CD1c-positive myeloid dendritic cell (primary cell): ENCODE measurements at regions not wholly inside any gene's neighbourhood (a gene's known extent, or its start where the extent isn't known, plus 50 kb on each side); places are given as distances from the start of the nearest gene placed in this dataset.
A peak's percentile ranks its signal among the peaks of the same experiment; 100 is the strongest.
"Not testable (repeated sequence)": the region's sequence is repeated elsewhere in the genome, so short reads cannot be mapped to it uniquely, and the experiment has no call there.

ENCODE experiments used
- DNase-seq: peaks from one replicate; pipeline ENCODE4 v3.0.0-alpha.2; 2016; ENCODE audit errors: extremely low spot score

DNA sequence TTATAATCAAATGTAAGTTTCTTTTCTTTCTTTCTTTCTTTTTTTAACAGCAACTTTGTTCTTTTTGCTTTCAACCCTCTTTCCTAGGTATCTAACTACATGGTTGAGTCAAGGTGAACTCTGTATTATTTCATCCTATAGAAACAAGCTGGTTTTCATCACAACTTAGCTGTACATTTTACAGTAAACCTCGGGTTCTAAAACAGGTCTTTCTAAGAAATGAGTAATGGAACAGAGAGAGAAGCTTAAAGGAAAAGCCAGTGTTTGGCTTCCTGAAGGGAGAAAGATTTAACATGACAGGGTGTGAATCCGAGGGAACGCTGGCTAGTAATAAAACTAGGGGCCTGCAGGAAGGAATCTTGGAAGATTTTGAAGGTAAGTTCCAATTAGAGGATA lies 143.4 kb upstream of the ITGB1 start:
- DNase-seq: no peak

DNA sequence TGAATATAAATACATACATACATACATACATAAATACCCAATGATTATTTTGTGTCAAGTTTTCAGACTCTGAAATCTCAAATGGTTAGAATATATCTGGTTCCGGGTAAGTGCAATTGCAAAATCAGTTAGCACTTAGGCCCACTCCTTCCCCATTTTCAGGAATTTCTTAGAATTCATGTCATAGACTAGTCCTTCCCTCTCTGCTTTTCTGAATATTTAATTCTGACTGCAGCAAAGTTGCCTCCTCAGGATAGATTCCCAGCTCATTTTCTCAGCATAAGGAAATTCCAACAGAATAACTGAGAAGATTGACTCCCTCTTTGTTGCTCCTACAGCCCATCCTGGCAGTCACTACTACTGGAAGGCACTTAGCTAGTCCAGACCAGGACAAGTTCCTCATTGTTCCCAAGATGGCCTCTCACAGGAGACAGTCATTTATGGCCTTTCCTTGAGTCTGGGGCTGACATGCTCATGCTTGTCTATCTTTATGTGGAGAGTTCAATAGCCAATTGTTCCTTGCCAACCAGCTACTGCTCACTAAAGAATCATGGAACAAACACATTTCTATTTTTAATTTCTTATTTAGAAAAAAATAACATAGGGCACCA lies 142.9 kb upstream of the ITGB1 start:
- peak; percentile 41 for DNase-seq

DNA sequence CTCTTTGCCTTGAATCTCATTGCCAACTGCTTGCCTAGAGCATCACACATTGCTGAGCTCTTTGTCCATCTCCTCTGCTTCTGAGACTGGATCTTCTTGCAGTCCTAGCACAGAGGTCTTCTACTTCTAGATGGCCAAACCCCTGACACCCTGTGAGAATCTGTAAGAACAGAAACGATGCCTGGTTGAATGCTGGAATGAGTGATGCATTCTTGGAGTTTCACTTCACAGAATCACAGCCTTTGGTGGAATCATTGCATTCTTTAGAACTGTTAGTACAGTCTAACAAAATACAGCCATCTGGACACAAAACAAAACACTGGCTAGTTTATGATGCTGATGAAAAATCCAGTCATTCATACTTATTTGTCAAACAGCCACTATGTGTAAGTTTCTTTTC lies 141.7 kb upstream of the ITGB1 start:
- no peak for DNase-seq

DNA sequence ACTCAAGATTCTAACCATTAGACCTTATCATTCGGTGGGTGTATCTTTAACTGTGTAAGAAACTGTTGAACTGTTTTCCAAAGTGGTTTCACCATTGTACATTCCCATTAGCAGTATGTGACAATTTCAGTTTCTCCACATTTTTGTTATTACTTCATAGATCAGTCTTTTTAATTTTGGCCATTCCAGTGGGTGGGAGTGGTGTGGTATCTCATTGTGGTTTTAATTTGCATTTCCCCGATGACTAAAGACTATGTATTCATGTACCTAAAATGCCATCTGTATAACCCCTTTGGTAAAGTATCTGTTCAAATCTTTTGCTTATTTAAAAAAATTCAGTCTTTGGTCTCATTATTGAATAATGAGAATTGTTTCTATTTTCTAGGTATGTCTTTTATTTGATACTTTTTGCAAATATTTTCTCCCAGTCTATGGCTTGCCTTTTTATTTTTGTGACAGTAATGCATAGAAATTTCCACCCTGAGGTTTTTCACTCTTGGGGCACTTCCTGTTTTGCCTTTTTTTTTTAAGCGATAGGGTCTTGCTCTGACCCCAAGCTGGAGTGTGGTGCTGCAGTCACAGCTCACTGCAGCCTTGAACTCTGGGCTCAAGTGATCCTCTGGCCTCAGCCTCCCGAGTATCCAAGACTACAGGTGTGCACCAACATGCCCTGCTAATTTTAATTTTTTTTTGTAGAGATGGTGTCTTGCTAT lies 141.1 kb upstream of the ITGB1 start:
- DNase-seq: no peak

DNA sequence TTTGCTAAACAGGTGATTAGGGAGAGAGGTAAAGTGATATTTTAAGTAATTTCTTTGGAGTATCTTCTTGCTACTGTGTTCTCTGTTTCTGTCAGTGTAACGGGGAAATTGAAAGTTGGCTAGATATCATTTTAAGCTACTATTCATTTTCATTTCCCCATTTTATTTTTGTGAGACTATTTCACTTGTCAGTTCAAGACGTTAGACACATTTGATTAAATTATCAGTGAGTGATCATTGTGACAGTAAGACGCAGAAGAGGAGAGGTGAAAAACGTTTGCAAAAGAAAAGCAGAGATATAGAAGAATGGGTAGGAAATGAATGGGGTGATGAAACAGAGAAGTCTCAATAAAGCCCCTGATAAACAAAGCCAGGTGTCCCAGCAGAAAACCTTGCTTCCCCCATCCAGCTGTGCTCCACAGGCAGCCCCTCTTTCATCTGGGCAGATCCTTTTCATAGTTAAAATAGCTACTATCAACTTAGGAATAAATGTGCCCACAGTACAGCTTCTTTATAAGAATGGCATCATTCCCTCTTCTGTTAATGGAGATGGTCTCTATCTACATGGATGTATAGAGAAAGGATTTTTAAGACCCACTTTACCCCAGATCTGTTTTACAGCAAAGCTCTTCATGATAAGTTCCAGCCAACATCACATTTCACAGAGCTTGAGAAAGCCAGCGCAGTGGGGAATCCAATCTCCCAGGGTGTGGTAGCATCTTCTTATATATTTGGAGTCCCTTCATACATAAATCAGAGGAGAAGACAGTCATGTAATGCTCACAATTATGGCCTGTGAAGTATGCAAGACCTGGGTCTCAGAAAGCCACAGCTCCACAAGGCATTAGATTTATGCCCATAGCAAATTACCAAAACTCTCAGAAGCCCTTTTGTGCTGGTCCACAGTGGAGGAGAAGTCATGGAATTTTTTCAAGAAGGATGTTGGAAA lies 138.1 kb upstream of the ITGB1 start:
- DNase-seq: peak; percentile 18

DNA sequence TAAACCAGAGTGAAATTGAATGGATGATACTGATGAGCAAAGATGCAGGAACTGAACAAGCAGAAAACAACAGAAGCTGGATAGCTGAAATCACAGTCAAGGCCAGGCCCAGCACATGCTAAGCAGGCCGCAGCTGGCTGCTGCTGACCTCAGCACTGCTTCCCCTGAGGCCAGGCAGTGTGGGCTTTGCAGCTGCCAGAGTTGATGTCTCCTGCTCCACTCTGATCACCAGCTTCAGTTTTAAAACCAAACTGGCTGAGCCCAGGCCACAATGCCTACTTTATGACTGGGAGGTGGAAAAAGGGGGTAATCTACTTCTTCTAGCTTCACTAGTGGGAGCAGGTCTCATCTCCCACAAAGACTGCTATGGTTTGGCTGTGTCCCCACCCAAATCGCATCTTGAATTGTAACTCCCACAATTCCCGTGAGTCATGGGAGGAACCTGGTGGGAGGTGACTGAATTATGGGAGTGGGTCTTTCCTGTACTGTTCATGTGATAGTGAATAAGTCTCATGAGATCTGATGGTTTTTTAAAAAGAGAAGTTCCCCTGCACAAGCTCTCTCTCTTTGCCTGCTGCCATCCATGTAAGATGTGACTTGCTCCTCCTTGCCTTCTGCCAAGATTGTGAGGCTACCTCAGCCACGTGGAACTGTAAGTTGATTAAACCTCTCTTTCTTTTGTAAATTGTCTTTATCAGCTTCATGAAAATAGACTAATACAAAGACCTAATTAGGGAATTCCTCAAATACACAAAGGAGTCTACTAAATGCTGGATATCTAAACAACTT lies 136.4 kb upstream of the ITGB1 start:
- DNase-seq: no peak

DNA sequence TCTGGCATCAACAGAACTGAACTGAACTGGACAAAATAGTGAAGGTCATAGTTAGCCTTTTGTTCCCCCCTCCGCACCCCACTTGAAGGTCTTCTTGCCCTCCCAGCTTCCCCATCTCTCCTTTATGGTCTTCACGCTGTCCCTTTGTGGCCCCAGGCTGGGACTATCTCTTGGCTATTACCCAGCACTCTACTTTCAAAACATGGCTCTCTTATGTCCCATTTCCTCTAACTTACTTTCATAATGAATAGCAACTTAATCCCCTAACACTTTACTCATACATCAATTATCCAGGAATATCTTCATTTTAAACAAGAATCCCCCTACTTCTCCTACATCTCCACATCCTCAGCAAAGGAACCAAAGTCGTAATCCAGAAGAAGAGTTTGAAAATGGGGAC lies 135.3 kb upstream of the ITGB1 start:
- no peak for DNase-seq

DNA sequence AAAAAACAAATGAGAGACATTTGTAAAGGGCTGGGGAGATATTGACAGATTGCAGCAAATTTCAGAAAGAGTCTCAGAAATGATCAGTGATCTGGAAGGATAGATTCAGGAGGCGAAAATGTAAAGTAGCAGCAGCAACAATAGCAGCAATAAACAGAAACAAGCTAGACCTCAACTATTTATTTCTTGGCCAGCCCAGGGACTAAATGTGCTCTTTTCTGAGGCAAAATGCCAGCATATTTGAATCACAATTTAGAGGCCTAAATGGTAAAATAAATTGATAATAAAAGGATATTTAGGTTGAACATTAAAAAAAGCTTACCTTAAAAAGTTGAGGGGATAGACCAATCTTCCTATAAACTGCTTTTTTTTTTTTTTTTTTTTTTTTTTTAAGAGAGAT lies 134.6 kb upstream of the ITGB1 start:
- no peak for DNase-seq

DNA sequence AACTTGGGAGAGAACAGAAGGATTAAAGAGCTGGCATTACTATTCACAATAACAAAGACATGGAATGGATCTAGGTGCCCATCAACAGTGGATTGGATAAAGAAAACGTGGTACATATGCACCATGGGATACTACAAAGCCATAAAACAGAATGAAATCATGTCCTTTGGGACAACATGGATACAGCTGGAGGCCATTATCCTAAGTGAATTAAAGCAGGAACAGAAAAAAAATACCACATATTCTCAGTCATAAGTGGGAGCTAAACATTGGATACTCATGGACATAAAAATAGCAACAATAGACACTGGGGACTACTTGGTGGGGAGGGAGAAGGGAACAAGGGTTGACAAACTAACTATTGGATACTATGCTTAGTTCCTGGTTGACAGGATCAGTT lies 133.2 kb upstream of the ITGB1 start:
- DNase-seq: no peak

DNA sequence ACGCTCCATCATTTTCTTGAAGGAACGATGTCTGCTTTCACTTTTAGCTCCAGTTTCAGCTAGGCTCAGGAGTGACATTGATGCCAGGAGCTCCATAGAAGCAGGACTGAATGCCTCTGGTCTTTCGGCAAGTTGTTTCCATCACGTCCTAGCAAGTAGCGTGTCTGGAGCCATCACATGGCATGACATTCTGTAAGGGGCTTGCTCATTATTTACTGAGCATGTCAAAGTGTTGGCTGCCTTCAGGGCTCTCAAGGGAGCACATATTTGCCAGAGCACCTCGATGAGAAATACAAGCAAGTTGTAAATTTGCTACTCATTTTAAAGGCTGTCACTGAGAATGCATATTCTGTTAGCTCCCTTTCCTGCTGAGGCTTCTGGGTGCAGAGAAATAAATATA lies 131.0 kb upstream of the ITGB1 start:
- DNase-seq: no peak

DNA sequence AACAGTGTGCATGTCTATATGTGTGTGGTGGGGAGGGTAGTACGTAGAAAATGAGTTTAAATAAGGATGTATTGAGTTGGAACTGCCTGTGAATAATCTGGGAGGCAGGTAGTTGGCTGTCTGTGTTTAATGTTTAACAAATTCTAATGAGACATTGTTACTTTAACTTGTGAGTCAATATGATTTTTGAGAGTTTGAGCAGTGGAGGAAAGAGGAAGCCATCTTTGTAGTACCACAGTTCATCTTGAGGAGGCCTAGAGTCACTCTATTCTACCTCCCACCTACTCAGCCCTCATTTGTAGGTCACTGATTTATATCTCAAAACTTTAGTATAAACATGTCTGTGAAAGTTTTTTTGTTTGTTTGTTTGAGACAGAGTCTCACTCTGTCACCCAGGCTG lies 129.9 kb upstream of the ITGB1 start:
- DNase-seq: no peak

DNA sequence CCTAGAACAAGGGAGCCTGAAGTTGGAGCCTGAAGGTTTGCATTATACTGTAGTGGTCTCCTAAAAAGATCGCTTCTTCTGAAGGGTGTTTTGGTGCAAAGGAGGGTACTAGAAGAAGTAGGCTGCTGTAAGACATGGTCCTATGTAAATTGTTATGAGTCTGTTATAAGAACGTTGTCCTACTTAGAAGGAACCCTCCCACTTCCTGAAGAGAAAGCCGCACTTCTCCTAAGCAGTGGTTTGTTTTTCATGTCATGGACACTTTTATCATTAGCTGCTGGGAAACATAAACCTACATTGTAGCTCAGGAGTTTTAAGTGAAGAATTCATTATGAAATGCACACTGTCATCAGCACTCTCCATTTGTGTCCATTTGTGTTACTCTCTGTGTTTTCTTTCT lies 129.1 kb upstream of the ITGB1 start:
- DNase-seq: no peak

DNA sequence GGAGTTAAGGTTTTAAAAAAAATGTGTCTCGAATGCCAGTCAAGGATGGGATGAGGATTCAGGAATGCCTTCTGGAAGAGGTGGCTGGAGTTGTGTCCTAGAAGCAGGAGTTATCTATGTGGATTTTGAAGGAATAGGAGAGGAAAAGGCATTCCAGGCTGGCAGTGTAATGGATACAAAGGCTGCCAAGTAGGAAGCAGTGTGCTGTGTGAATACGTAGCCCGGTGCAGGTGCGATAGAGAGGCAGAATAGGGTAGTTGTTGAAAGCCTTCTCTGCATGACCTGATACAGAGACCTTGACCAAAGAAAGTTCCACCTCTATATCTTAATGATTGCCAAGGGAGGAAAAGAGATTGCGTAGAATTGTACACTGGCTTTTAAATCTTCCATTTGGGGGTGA lies 128.1 kb upstream of the ITGB1 start:
- no peak for DNase-seq

DNA sequence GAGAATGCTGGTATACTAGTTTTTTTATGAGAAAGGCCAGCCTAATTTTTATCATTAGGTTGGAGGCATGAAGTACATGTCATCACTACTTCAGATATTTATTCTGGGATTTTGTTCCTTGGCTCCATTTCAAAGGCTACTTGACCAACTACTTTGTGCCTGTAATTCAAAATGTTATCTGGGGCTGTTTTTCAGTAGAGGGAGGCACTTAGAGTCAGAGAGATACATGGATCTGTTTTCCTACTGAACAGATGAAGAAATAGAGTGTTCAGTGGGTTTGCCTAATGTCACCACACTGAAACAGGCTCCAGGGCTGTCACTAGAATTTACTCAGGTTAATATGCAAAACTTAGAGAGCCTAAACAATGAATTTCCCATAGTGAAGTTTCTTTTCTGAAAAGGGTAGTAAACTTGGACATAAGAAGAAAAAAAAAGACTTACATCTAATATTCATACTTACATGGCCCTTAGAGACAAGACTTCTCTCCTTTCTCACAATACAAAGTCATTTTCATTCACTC lies 127.3 kb upstream of the ITGB1 start:
- DNase-seq: no peak

DNA sequence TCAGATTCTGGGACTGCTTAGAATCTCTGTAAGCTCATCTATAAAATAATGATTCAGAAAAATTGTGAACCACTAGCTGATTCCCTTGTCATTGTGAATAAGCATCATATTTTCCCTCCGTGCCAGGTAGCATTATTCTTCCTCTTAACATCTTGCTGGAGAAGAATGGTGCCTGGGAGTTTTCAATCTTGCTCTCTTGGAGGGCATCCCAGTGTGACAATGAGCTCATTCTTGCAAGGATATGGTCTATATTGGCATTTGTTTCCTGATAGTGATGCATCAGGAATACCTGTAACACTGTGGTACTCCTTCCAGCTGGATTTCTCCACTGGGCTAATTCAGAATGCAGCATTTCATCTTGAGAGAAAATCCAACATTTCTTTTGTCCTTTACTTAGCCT lies 126.4 kb upstream of the ITGB1 start:
- DNase-seq: no peak

DNA sequence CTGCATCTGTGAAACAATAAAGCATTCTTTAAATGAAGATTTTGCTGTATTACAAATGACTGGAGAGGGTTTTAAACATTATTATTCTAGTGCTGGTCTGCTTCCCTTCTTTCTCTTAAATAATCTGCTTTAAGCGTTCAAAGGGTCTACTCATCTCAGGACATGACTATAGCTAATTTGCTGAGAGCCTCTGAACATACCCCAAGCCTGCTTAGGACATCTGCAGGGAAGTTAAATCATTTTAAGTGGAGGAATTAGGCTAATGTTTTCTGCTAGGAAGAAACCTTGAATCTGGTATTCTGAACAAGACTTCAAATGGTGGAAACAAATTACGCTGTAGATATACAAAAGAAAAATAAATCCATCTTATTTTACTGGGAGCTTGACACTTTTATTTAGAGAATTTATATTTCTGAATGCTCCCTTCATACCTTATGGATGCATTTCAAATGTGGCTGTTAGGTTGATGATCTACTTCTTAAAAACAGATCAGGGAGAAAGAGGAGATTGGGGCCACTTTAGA lies 124.4 kb upstream of the ITGB1 start:
- no peak for DNase-seq

DNA sequence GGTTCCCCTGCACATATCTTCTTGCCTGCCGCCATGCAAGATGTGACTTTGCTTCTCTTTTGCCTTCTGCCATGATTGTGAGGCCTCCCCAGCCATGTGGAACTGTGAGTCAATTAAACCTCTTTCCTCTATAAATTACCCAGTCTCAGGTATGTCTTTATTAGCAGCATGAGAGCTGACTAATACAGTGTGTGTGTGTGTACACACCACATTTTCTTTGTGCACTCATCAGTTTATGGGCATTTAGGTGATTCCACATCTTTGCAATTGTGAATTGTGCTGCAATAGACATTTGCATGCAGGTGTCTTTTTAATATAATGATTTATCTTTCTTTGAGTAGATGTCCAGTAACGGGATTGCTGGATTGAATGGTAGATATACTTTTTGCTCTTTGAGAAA lies 122.4 kb upstream of the ITGB1 start:
- DNase-seq: not testable (repeated sequence)

DNA sequence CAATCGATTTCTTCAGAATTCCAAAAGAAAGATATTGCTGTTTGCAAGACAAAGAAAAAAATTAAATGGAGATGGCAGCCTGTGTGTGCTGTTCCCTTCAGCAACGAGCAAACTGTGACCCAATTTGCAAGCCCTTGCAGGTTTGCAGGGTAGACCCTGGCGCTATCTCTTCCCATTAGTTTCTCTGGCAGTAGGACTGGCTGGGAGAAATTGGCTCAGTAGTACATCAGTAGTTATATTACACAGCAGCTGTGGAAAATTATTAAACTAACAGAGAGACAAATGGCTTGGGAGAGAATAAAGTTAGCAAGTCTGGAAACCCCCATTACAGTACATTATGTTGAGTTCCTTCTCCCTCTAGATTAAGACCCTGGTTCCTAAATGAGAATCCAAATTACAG lies 116.4 kb upstream of the ITGB1 start:
- DNase-seq: no peak

DNA sequence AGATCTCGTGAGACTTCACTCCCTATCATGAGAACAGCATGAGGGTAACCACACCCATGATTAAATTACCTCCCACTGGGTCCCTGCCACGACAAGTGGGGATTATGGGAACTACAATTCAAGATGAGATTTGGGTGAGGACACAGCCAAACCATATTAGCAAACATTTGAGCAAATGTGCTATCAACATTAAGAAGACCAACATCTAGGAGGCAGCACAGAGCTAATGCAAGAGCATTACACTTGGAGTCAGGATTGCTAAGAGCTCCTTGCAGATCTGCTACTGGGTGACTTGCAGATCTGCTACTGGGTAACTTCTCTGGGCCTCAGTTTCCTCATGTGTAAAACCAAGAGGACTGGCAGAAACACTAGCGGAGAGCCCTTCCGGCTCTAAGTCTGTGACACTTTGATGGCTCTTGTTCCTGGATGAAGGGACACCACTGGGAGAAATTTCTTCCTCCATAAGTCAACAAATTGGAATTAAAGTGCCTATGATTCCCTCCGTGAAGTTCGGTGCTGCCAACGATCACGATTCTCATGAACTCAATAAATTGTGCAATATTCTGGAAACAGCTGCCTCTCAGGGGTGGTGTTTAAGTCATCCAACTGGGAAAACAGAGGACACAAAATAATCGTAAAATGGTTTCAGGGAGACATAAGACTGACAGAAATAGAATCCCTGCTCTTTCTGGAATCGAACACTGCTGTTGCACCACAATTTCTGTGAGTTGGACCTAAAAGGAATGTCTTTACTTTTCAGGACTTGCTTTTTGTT lies 115.8 kb upstream of the ITGB1 start:
- DNase-seq: no peak

DNA sequence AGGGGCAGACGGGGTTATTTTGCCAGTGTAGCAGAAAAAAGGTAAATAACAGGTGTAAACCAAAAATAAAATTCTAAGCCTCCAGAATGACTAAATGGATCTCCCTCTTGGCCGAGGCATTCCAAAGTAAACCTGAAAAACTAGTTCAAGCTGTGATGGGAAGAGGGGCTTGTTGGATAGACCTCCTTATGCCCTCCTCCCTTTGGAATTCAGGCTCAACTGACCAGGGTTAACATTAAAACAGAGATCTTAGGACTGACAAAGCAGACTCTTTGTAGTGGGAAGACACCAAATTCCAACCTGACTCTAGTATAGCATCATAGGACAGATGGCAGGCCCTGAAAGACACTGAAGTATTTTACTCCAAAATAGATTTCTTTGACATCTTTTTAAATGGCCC lies 113.8 kb upstream of the ITGB1 start:
- no peak for DNase-seq

DNA sequence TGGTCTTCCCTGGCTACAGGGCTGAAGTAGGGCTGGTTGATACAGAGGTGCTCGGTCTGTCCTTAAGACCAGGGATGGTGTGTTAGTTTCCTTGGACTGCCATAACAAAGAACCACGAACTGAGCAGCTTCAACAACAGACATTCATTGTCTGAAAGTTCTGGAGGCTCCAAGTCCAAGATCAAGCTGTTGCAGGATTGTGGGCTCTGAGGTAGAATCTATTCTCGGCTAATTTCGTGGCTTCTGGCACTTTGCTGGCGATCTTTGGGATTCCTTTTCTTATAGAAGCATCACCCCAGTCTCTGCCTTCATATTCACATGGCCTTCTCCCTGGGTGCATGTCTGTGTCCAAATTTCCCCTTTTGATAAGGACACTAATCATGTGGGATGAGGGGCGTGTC lies 112.1 kb upstream of the ITGB1 start:
- DNase-seq: no peak
